Common myeloid progenitor, CD34-positive (primary cell): ENCODE measurements at regions not wholly inside any gene's neighbourhood (a gene's known extent, or its start where the extent isn't known, plus 50 kb on each side); places are given as distances from the start of the nearest gene placed in this dataset.
"Not testable (repeated sequence)": the region's sequence is repeated elsewhere in the genome, so short reads cannot be mapped to it uniquely, and the experiment has no call there.

Experiments used
- CTCF ChIA-PET: fragments of 350-600 bp; sonication (Branson Sonifier 250); formaldehyde crosslinking; loops from one replicate; lab custom pipeline; 2021; ENCODE audit warnings: antibody characterized with exemption; lab: Charles Lee
- POLR2A ChIA-PET: fragments of 350-600 bp; sonication (Branson Sonifier 250); formaldehyde crosslinking; loops from one replicate; lab custom pipeline; 2021; ENCODE audit warnings: antibody characterized with exemption; lab: Charles Lee
- DNase-seq, 3 donors: peaks; one replicate each; pipeline versions ENCODE4 v3.0.0 to v3.0.0-alpha.2; 2013
- H3K27ac ChIP-seq, 2 experiments: 1 replicate in 1 of 2; 2 replicates in 1 of 2; pipeline ENCODE4 v1.7.0; 2013; ENCODE audit warnings: inconsistent platforms in 2 of 2, low read length in 2 of 2, mild to moderate bottlenecking in 2 of 2, low read depth in 1 of 2, moderate library complexity in 1 of 2; ENCODE audit not compliant: severe bottlenecking in 2 of 2, insufficient read depth in 1 of 2, poor library complexity in 1 of 2
- H3K27me3 ChIP-seq, 5 experiments: replicated peaks in 2 of 5; 1 replicate in 3 of 5; 2 replicates in 2 of 5; pipeline versions ENCODE4 v1.6.1 to v1.7.0; 2013; ENCODE audit warnings: low read length in 4 of 5, mild to moderate bottlenecking in 2 of 5, moderate library complexity in 2 of 5, inconsistent platforms in 1 of 5; ENCODE audit not compliant: insufficient read depth in 5 of 5, control insufficient read depth in 4 of 5
- H3K36me3 ChIP-seq, 4 experiments: 1 replicate in 2 of 4; 2 replicates in 2 of 4; pipeline versions ENCODE4 v1.6.1 to v1.7.0; 2013; ENCODE audit warnings: low read length in 3 of 4, control low read depth in 1 of 4, mild to moderate bottlenecking in 1 of 4; ENCODE audit not compliant: control insufficient read depth in 4 of 4, insufficient read depth in 4 of 4
- H3K4me1 ChIP-seq, 4 experiments: 1 replicate in 3 of 4; 2 replicates in 1 of 4; pipeline versions ENCODE4 v1.6.1 to v1.7.1; 2013; ENCODE audit warnings: low read length in 3 of 4, mild to moderate bottlenecking in 3 of 4, control low read depth in 1 of 4, inconsistent platforms in 1 of 4, moderate library complexity in 1 of 4; ENCODE audit not compliant: control insufficient read depth in 4 of 4, insufficient read depth in 4 of 4; ENCODE audit errors: control extremely low read depth in 1 of 4
- H3K4me3 ChIP-seq, 7 experiments: 1 replicate in 4 of 7; 2 replicates in 3 of 7; pipeline versions ENCODE4 v1.5.1 to v1.7.0; 2013; ENCODE audit warnings: mild to moderate bottlenecking in 7 of 7, low read length in 6 of 7, moderate library complexity in 6 of 7, inconsistent platforms in 2 of 7, low read depth in 2 of 7, control low read depth in 1 of 7; ENCODE audit not compliant: insufficient read depth in 4 of 7, control insufficient read depth in 1 of 7; ENCODE audit errors: extremely low read depth in 1 of 7
- H3K9me3 ChIP-seq, 5 experiments: 1 replicate in 4 of 5; 2 replicates in 1 of 5; pipeline versions ENCODE4 v1.6.1 to v1.7.1; 2013; ENCODE audit warnings: low read length in 4 of 5, mild to moderate bottlenecking in 2 of 5, inconsistent platforms in 1 of 5, low read depth in 1 of 5, moderate library complexity in 1 of 5; ENCODE audit not compliant: control insufficient read depth in 4 of 5, insufficient read depth in 2 of 5; ENCODE audit errors: control extremely low read depth in 1 of 5
- WGBS: methylation state at CpG from one replicate; pipeline ENCODE4 v1.1.5; 2013; ENCODE audit not compliant: insufficient coverage; 5-methylcytosine and 5-hydroxymethylcytosine counted together

GRCh38 chr5:104316676-104317075 lies 754.1 kb upstream of the NUDT12 start:
- H3K27me3 ChIP-seq, H3K4me3 ChIP-seq, POLR2A ChIA-PET, H3K36me3 ChIP-seq, H3K9me3 ChIP-seq, CTCF ChIA-PET, H3K4me1 ChIP-seq, H3K27ac ChIP-seq, DNase-seq: not testable (repeated sequence)

GRCh38 chr5:104312481-104312880 lies 749.9 kb upstream of the NUDT12 start:
- no peaks in the 10 kb centered on the region for H3K4me1 ChIP-seq
- POLR2A ChIA-PET: no interaction called here
- no peak overlapping the region for H3K4me3 ChIP-seq
- DNase-seq: no peak
- no peaks in the 10 kb centered on the region for H3K27me3 ChIP-seq
- no peaks in the 10 kb centered on the region for H3K36me3 ChIP-seq
- WGBS: no CpG with 5 or more reads among the region's 1 CpG
- H3K9me3 ChIP-seq: no peaks in the 10 kb centered on the region
- CTCF ChIA-PET: no interaction called here
- no peak overlapping the region for H3K27ac ChIP-seq

- no peak overlapping the region for H3K27ac ChIP-seq
These were observed 743.0 kb upstream of the NUDT12 start for GRCh38 chr5:104305602-104306001.

GRCh38 chr5:104299998-104300706 lies 737.6 kb upstream of the NUDT12 start:
- no peak for DNase-seq
- CTCF ChIA-PET: interaction anchor here (0.9 kb wide), 1 partner anchor 9 kb away, joined by 4 read pairs; no protein-coding TSS in a partner anchor
- Histone ChIP-seq H3K27me3 (no peaks in the 10 kb centered on the region), H3K9me3 (no peaks in the 10 kb centered on the region), H3K4me3 (no peak overlapping the region), H3K36me3 (no peaks in the 10 kb centered on the region), H3K27ac (no peak overlapping the region), H3K4me1 (no peaks in the 10 kb centered on the region)
- 100% methylated on average over 2 of the region's 7 CpGs for WGBS
- POLR2A ChIA-PET: no interaction called here

More at GRCh38 chr5:104305602-104306001, 743.0 kb upstream of the NUDT12 start:
- ChIA-PET POLR2A (no interaction called here), CTCF (no interaction called here)
- no peak for DNase-seq
- WGBS: no CpG with 5 or more reads among the region's 1 CpG
- no peaks in the 10 kb centered on the region for H3K27me3 ChIP-seq
- no peak overlapping the region for H3K4me3 ChIP-seq
- H3K4me1 ChIP-seq: no peaks in the 10 kb centered on the region
- no peaks in the 10 kb centered on the region for H3K36me3 ChIP-seq
- no peaks in the 10 kb centered on the region for H3K9me3 ChIP-seq

GRCh38 chr5:104298518-104298917 lies 735.9 kb upstream of the NUDT12 start:
- H3K27ac ChIP-seq: no peak overlapping the region
- POLR2A ChIA-PET: no interaction called here
- WGBS: 97% methylated on average over 4 of the region's 5 CpGs

GRCh38 chr5:104297076-104297475 lies 734.5 kb upstream of the NUDT12 start:
- DNase-seq: no peak
- POLR2A ChIA-PET: no interaction called here
- Histone ChIP-seq H3K4me1 (no peaks in the 10 kb centered on the region), H3K9me3 (no peaks in the 10 kb centered on the region), H3K36me3 (no peaks in the 10 kb centered on the region), H3K27ac (no peak overlapping the region), H3K27me3 (no peaks in the 10 kb centered on the region), H3K4me3 (no peak overlapping the region)
- CTCF ChIA-PET: no interaction called here
- no CpG with 5 or more reads among the region's 1 CpG for WGBS

More at GRCh38 chr5:104298518-104298917, 735.9 kb upstream of the NUDT12 start:
- H3K4me1 ChIP-seq: no peaks in the 10 kb centered on the region
- H3K4me3 ChIP-seq: no peak overlapping the region
- DNase-seq: no peak
- no peaks in the 10 kb centered on the region for H3K36me3 ChIP-seq
- no peaks in the 10 kb centered on the region for H3K9me3 ChIP-seq
- no peaks in the 10 kb centered on the region for H3K27me3 ChIP-seq
- CTCF ChIA-PET: no interaction called here

- Histone ChIP-seq H3K4me1 (no peaks in the 10 kb centered on the region), H3K36me3 (no peaks in the 10 kb centered on the region), H3K4me3 (no peak overlapping the region), H3K27ac (no peak overlapping the region), H3K9me3 (no peaks in the 10 kb centered on the region), H3K27me3 (no peaks in the 10 kb centered on the region)
- WGBS: no CpG with 5 or more reads among the region's 1 CpG
- ChIA-PET POLR2A (no interaction called here), CTCF (no interaction called here)
- no peak for DNase-seq
These were observed 733.4 kb upstream of the NUDT12 start for GRCh38 chr5:104295991-104296390.
